ENCODE measurements at regions not wholly inside any gene's neighbourhood (a gene's known extent, or its start where the extent isn't known, plus 50 kb on each side); places are given as distances from the start of the nearest gene placed in this dataset.

DNA sequence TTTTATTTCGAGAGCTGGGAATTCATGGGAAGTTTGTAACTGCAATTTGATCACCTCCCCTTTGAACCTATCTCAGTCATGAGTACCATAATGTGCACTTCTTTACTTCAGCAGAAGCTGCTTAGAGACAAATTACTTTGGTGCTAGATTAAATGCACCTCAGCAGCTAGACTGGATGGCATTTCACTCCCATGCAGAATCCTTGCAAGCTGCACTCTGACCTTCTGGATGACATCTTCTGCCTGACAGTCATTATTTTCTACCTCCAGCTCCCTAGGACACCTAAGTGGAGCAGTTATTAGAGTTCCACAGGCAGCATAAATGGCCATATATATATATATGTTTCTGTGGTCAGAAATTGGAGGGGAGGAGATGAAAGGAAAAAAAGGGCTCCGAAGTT is 366.0 kb upstream of the TMPRSS15 start:
- TF ChIP-seq, protein P1, sequence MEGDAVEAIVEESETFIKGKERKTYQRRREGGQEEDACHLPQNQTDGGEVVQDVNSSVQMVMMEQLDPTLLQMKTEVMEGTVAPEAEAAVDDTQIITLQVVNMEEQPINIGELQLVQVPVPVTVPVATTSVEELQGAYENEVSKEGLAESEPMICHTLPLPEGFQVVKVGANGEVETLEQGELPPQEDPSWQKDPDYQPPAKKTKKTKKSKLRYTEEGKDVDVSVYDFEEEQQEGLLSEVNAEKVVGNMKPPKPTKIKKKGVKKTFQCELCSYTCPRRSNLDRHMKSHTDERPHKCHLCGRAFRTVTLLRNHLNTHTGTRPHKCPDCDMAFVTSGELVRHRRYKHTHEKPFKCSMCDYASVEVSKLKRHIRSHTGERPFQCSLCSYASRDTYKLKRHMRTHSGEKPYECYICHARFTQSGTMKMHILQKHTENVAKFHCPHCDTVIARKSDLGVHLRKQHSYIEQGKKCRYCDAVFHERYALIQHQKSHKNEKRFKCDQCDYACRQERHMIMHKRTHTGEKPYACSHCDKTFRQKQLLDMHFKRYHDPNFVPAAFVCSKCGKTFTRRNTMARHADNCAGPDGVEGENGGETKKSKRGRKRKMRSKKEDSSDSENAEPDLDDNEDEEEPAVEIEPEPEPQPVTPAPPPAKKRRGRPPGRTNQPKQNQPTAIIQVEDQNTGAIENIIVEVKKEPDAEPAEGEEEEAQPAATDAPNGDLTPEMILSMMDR (IDR thresholded peaks at IDR 0.05): no peak
- TF ChIP-seq EP300 (IDR thresholded peaks at IDR 0.05; ENCODE audit: low read depth): no peak
